ENCODE measurements at regions not wholly inside any gene's neighbourhood (a gene's known extent, or its start where the extent isn't known, plus 50 kb on each side); places are given as distances from the start of the nearest gene placed in this dataset.

- TF ChIP-seq EP300 (IDR thresholded peaks at IDR 0.05; ENCODE audit: borderline replicate concordance in 1 of 2, low read depth in 1 of 2, low read length in 1 of 2), result no peak
- no peak for TF ChIP-seq CTCF (IDR thresholded peaks at IDR 0.05)
- TF ChIP-seq USF2 (IDR thresholded peaks at IDR 0.05; ENCODE audit: borderline replicate concordance, low read depth, low read length), result no peak
- TF ChIP-seq EZH2phosphoT487 (IDR thresholded peaks at IDR 0.05; ENCODE audit: borderline replicate concordance, low read depth), result no peak
Observed at GRCh38 chr3:72219752-72220151, 434.8 kb upstream of the PROK2 start.
